NCI-H345 treated with DMSO at 0.1 percent for 48 hours (cell line): ENCODE measurements at regions not wholly inside any gene's neighbourhood (a gene's known extent, or its start where the extent isn't known, plus 50 kb on each side); places are given as distances from the start of the nearest gene placed in this dataset.

Experiments used
- DNase-seq: peaks from one replicate; lab custom pipeline; 2025; ENCODE audit not compliant: unreplicated experiment; lab: John Stamatoyannopoulos, UW

DNA sequence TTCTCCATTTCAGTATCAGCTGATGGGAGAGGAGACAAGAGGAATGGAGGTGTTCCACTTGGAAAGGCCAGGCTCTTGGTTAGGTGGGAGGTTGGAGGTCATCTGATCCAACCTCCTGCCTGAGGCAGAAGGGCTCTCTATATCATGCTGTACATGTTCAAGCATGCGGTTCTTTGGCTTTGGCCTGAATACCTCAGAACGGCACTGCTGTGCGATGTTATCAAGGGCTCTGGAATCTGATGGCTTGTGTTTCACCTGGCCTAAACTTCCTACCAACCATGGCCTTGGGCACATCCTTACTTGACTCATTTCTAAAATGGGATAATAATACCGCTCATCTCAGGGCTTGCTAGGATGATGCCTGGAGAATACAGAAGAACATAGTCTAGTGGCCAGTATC, 90.1 kb upstream of the FAM169A start:
- no peak for DNase-seq

DNA sequence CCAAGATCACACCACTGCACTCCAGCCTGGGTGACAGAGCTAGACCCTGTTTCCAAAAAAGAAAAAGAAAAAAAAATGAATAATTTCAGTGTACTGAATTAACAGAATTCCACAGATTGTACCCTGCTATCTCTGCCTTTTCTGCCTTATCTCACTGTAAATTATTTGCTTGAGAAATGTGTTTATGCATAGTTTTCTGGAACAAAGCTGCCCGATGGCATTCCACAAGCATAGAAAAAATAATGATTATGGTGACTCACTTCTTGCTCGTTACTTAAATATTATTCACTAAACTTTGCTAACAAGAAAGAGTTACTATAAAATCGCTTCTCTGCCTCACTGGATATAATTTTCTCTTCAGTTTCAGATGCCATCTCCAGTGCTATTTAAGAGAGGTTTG, 88.7 kb upstream of the FAM169A start:
- no peak for DNase-seq

DNA sequence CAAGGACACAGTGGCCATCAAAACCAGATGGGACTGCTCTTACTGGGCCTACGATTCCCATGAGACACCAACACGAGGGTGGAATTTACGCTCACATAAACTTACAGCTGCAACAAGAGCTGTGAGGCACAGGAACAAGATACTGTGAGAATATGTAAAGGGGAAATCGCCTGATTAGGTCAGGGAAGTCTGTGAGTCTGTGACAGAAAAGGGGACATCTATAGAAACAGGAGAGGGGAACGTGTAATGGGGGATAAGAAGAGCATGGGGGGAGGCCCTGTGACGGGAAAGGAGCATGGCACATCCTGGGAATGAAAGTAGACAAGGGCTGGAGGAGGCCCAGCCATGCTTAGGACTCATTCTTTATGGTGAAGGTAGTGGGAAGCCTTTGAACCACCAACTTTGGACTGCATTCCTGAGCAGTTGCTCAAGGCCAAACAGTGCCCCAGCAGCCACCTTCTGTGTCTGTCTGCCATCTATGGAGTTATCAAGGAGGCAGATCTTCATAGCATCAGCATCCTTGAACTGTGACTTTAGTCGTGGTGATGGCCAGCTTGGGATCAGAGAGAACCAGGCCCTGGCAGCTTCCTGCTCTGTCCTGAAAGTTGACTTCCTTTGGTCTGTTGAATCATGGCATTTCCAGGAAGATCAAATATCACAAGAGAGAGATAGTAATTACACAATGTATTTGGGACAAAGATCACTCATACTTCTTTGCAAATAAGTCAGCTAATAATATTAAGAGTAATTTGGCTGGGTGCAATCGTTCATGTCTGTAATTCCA, 87.9 kb upstream of the FAM169A start:
- DNase-seq: no peak

DNA sequence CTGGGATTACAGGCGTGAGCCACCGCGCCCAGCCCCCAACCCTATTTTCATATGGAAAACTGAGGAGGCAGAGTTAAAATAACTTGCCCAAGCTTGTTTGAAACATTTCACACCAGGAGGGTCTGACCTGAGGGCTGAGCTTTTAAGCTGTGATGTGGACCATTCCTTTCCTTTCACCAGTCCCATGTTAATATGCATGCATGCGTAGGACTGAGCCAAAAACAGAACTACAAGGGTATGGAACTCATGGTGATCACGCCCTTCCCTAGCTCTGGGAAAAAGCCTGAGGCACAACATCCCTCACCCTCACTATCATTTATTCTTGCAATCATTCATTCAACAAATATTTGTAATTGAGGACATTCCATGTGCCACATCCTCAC, 87.4 kb upstream of the FAM169A start:
- no peak for DNase-seq

DNA sequence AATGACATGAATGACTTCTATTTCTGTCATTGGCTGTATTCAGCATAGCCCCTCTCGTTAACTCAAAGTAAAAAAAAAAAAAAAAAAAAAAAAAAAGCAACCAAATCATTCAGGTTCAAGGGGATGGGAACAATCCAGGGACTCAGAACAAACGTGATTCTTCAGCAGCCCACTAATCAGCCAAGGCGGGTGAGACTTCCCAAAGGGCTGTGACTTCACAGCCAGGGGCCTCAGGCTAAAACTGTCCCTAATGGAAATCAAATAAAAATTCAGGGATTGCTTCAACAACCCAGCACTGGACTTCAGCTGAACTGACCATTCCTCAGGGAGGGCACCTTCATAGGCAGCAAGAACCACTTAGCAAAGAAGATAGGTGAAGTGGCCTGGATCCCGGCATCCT, 86.2 kb upstream of the FAM169A start:
- no peak for DNase-seq

DNA sequence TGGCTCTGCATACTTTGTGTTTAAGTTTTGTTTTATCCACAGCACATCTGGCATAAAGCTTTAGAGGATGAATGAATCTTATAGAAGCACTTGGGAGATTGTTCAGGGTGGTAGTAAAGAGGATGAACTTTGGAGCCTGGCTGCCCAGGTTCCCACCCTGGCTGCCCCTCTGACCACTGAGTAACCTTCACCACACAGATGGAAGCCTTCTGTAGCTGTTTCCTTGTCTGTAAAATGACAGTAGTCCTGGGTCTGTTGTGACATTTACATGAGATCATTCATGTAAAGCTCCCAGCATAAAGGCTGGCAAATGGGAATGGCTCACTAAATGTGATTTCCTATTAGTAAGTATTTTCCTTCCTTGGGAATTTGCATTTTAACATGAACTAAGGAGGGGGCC, 85.7 kb upstream of the FAM169A start:
- DNase-seq: no peak

DNA sequence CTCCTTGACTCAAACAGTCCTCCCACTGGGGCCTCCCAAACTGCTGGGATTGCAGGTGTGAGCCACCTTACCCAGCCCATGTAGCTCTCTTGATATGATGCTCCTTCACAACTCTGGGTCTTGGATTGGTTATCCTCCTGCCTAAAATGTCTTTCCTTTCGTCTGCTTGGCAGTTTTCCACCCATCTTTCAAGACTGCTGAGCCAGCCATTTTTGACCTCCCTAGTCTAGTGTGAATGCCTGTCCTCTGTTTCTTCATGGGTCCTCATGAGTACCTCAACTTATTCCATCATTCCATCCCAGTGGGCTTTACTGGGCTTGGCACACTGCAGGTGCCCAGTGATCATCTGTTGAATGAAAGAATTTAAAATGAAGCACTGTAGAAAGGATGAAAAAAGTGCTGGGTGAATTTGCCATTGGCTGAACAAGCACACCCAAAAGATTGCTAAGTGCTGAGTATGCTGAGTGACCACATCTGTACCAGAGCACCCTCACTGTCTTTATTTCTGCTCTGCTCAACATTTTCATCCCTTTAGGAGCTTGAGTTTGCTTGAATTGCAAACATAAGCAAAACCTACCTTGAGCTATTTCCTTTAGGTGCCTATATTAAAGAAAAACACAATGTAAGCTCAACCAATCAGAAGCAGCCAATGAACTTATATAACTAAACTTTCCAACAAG, 84.8 kb upstream of the FAM169A start:
- no peak for DNase-seq

DNA sequence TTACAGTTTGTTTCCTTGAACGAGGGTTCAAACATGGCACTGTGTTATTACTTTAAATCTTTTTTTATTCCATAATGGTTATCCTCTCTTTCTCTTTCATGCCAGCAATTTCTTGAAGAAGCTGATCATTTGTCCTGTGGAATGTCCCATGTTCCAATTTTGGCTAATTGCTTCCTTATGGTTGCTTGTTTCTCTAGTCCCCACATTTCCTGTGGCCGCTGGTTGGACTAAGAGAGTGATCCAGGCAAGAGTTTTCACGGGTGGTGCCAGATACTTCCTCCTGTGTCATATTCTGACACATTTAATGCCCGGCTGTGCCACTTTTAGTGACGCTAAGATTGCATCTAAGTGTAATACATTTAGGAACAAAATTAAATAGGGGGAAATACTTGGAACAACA, 83.8 kb upstream of the FAM169A start:
- no peak for DNase-seq

DNA sequence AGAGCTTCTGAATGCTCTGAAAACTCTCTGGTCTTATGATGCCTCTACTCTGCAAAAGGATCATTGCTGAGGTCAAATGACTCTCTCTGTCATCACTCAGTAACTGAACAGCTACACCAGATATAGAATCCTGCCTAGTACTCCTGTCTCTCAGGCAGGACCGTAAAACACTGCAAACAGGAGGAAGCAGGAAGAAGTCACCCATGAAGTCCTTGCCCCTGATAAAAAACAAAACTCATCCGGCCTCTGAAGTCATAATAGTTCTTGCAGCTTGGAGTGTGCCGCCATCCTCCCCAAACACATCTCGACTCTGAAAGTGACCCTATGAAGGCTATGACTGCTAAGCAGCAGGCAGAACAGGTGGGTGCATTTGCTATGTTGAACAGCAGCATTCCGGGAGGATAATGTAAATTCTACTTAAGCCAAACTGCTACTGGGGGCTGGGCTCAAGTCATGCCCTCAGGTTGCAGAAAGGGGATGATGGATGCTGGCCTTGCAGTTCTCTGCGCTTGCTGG, 81.9 kb upstream of the FAM169A start:
- no peak for DNase-seq

DNA sequence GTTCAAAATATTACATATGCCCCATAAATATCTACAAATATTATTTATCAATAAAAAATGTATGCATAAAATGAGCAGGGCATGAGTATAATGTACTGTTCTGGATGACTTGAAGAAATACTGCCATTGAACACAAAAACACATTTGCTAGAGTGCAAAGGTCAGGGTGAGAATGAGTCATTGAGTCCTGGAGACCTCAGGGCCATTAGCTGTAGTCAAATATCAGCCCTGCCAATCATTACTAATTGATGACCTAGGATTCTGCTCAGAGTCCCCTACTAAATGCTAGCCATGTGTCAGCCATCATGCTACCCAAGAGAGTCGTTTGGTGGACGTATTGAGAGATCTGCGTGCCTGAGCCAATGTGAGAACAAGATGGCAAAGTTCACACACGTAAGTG, 80.3 kb upstream of the FAM169A start:
- DNase-seq: no peak

DNA sequence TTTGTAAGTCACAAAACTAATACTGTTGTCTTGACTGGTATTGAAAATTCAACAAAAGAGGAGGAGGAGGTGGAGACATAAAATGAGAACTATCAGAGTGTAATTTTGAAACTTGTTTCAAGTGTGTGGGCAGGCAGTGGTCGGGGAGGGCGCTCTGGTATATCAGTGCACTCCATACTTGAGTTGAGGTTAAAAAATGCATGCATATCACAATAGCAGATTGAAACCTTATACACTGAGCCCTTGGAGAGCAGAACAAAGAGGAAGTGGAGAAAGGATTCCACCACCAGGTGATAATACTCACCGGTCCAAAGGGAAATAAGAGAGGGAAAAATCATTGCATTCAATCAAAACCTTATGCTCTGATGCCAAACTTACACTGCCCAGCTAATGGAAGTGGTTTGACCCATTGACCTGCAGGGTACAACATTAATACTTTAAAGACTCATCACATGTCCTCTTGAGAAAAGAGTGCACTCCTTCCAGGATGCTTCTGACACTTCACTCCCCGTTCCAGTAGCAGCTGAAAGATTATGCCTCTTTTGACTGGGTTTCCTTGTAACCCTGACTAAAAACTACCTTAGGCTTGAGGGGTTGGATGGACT, 79.5 kb upstream of the FAM169A start:
- no peak for DNase-seq

DNA sequence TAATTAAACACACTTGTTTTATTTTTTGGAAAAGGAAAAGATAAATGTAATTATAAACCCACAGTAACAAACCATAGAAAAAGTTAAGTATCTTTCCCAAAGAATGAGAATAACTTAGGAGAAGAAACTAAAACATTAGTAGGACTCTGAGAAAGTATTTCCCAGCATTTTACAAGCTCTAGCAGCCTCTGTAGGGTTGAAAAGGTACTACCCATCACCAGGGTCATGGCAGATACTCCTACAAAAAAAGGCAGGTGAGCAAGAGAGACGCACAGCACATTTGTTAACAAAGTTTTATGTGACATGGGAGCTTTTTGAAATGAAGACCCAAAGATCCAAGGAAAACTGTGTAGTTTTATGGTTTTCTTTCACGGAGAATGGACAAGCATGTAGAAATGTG, 77.7 kb upstream of the FAM169A start:
- no peak for DNase-seq

DNA sequence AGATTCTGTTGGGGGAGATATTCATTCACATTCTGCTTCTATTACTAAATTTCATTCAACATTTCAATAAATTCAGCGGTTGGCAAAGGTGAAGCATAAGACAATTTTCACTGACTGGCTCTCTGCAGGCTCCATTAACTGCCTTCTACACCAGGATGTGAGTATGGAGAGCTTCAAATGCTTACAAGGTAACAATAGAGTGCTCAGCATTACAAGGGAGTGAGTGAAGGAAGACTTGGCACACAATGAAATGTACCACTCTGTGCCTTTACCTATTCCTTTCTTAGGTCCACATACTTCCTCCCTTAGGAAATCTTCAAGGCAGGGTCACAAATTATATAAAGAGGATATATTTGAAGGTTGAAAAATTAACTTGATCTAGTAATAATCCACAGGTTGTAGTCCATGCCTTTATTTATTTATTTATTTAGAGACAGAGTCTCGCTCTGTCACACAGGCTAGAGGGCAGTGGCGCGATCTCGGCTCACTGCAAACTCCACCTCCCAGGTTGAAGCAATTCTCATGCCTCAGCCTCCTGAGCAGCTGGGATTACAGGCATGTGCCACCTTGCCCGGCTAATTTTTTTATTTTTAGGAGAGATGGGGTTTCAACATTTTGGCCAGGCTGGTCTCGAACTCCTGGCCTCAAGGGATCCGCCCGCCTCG, 76.6 kb upstream of the FAM169A start:
- no peak for DNase-seq

DNA sequence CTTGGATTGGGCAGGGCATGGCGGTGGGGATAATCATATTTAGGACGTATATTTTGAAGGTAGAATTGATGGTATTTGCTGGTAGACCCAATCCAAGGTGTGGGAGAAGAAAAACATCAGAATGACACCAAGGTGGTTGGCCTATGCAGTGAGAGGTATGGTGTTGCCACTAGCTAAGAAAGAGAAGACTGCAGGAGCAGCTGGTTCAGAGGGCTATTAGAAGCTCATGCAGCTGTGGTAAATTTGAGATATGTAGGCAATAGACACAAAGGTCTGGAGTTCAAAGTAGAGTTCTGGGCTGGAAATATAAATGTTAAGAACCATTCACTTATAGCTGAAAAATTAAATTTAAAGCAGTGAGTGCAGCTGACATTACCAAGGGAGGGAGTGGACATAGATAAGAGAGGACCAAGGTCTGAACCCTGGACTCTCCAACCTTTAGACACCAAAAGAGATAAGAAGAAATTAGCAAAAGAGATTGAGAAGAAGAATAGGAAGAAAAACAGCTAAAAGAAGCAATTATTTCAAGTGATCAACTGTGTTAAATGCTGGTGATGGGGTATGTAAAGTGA, 74.7 kb upstream of the FAM169A start:
- DNase-seq: no peak

DNA sequence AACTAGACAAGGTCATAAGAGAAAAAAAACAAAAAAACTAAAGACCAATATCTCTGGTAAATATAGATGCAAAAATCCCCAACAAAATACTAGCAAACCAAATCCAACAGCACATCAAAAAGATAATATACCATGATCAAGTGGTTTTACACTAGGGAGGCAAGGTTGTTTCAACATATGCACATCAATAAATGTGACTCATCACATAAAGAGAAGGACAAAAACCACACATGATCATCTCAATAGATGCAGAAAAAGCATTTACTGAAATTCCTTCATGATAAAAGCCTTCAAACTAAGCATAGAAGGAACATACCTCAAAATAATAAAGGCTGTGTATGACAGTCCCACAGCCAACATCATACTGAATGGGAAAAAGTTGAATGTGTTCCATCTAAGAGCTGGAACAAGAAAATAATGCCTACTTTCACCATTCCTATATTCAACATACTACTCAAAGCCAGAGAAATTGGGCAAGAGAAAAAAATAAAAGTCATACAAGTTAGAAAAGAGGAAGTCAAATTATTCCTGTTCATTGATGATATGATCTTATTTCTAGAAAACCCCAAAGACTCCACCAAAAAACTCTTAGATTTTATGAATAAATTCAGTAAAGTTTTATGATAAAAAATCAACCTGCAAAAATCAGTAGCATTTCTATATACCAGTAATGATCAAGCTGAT, 72.2 kb upstream of the FAM169A start:
- no peak for DNase-seq

DNA sequence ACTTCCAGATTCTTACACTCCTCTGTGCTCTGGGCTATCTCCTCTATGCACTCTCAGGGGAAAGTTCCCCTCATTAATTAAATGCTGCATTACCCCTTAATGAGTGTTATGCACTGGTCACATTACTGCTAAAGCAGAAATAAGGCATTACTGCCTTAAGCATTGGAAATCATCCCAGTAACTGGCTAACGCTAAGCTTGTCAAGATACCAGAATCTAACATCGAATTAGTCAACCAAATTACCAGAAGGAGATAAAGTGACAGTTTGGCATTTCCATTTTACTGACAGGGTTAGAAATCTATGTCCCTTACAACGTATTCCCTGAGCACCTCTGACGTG, 69.5 kb upstream of the FAM169A start:
- DNase-seq: no peak

DNA sequence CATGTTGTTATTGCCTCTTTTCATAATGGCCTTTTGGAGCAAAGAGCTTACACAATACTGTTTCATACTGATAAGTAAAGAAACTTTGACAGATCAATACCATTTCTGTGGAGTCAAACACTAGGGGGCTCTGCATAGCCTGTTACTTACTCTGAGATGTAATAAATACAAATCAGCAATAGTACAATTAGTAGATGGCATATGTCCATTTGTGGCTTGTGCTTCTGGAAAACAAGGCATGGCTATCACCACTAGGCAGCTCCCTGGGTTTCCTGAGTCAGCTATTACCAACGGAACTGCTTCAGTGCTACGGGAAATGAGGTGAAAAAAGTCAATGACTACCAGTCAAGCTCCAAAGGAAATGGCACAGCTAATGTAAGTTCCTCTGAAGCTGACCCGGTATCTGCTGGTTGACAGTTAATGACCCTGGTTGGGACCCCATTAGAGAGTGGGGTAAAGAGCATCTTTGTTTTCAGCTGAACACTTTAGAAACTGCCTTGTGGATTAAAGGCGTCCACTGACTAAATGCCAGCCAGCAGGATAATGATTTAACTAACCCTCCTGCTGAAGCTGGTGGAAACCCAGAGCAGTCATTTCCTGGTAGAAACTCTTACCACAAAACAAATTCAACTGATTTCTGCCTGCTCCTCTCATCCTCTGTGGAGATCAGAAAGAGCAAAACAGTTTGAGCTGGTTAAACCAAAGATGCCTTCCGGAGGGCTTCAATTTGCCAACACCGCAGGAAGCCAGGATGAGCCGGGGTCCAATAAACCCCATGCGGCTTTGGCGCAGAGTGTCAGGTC, 69.0 kb upstream of the FAM169A start:
- no peak for DNase-seq

DNA sequence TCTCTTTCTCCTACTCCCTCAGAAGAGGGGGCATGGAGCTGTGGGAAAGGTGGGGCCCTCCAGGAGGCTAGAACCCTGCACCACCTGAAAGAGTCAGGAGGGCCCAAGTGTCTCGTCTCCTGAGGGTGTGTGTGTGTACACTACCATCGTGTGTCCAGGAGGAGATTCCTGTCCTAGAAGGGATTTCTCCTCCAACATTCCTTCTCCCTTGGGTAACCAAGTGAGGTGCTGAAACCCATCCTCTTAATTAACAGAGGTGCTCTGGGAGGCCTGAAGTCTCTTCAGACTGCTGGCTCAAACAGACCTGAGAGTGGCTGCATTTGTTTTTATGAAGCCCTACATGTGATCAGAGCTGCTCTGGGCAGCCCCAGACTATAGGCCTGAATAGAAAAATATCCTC, 61.1 kb upstream of the FAM169A start:
- DNase-seq: no peak

DNA sequence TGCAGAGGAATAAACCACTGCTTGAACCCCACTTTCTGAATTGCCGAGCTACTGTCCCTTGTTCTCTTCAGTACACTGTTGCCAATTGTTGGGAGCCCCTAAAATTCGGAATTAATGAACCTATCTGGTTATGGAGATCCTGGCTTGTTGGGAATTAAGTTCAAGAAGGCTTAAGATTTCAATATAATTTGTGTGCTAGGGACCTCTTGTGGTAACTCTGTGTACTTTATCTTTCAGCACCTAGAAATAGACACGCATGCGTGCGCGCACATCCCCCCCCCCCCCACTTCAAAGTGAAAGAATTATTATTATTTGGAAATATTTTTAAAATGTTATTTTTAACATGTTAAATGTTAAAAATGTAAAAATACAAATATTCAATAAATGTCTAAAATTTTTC, 53.3 kb upstream of the FAM169A start:
- DNase-seq: peak; percentile 50

DNA sequence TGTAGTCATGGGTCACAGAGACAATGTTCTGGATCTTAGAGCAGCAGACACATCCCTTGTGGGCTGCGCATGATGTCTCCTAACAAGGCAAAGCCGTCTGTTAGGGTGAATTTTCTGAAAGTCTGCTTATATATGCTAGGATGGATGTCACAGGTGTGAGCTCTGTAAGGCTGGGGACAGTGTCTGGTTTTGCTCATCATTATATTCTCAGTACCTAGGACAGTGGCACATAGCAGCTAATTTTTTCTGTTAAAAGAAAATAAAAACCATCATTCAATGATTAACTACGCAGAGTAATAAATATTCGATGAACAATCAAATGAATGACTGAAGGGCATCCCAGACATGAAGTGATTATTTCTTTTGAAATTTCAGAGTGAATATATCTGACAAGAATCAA, 52.9 kb upstream of the FAM169A start:
- DNase-seq: no peak
